Astrocyte (in vitro differentiated cells and primary cell): ENCODE measurements at regions not wholly inside any gene's neighbourhood (a gene's known extent, or its start where the extent isn't known, plus 50 kb on each side); places are given as distances from the start of the nearest gene placed in this dataset.

Experiments used
- EZH2 ChIP-seq: IDR thresholded peaks from 2 replicates; pipeline ENCODE4 v1.6.1; 2012; ENCODE audit warnings: mild to moderate bottlenecking, low read length, inconsistent platforms; ENCODE audit not compliant: insufficient read depth
- TF ChIP-seq, protein P1 (sequence below): IDR thresholded peaks from 2 replicates; pipeline ENCODE4 v1.5.1; 2011; ENCODE audit warnings: low read depth, mild to moderate bottlenecking, inconsistent platforms, low read length, moderate library complexity; ENCODE audit not compliant: insufficient read depth

DNA sequence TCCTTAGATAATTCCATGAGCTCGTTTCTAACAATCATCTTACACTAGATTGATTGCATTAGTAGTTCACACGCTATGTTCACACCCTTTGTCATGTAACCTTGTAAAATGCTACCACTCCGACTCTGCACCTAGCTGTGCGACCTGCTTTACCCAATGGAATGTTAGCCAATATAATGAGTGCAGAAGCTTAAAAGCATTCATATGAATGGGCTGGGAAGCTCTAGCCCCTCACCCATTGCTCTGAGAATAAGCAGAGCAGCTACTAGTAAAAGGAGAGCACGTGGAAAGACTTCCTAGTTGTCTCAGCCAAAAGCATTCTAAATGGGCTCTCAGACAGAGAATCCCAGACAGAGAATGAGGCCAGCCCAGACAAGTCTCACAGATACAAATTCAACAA is 410.6 kb upstream of the UBE2E2 start:
- TF ChIP-seq, protein P1, sequence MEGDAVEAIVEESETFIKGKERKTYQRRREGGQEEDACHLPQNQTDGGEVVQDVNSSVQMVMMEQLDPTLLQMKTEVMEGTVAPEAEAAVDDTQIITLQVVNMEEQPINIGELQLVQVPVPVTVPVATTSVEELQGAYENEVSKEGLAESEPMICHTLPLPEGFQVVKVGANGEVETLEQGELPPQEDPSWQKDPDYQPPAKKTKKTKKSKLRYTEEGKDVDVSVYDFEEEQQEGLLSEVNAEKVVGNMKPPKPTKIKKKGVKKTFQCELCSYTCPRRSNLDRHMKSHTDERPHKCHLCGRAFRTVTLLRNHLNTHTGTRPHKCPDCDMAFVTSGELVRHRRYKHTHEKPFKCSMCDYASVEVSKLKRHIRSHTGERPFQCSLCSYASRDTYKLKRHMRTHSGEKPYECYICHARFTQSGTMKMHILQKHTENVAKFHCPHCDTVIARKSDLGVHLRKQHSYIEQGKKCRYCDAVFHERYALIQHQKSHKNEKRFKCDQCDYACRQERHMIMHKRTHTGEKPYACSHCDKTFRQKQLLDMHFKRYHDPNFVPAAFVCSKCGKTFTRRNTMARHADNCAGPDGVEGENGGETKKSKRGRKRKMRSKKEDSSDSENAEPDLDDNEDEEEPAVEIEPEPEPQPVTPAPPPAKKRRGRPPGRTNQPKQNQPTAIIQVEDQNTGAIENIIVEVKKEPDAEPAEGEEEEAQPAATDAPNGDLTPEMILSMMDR = no peak
- no peak for TF ChIP-seq EZH2
